ENCODE measurements at regions not wholly inside any gene's neighbourhood (a gene's known extent, or its start where the extent isn't known, plus 50 kb on each side); places are given as distances from the start of the nearest gene placed in this dataset.

- H3F3A ChIP-seq (ENCODE audit: insufficient read depth, low read length, poor library complexity, severe bottlenecking) = peaks cover under 1% of the 10 kb centered on the region
- H3K27me3 ChIP-seq (ENCODE audit: insufficient read depth, low read depth, low read length) = no peaks in the 10 kb centered on the region
- H3K9me2 ChIP-seq (ENCODE audit: insufficient read depth, low read length) = no peaks in the 10 kb centered on the region
- no peak overlapping the region for H3K4me3 ChIP-seq (ENCODE audit: low read length)
- no peaks in the 10 kb centered on the region for H3K36me3 ChIP-seq (ENCODE audit: insufficient read depth, low read length)
- H3K4me2 ChIP-seq (ENCODE audit: low read length) = no peak overlapping the region
- H4K20me1 ChIP-seq (ENCODE audit: insufficient read depth) = no peaks in the 10 kb centered on the region
- H3K79me2 ChIP-seq (replicated peaks; ENCODE audit: insufficient read depth, low read length) = peaks cover under 1% of the 10 kb centered on the region
- H3K9ac ChIP-seq (ENCODE audit: low read length) = no peak overlapping the region
- no peak overlapping the region for H3K27ac ChIP-seq (ENCODE audit: low read length)
- H3K9me3 ChIP-seq (ENCODE audit: low read length) = no peaks in the 10 kb centered on the region
- H2AFZ ChIP-seq (ENCODE audit: low read depth, low read length) = no peak overlapping the region
- TF ChIP-seq MXI1 (conservative IDR thresholded peaks at IDR 0.05; ENCODE audit: poor library complexity, severe bottlenecking) = no peak
- TF ChIP-seq REST (IDR thresholded peaks at IDR 0.05; ENCODE audit: borderline replicate concordance) = no peak
- TF ChIP-seq EP300 (conservative IDR thresholded peaks at IDR 0.05; ENCODE audit: poor library complexity, severe bottlenecking) = no peak
- TF ChIP-seq SMC3 (conservative IDR thresholded peaks at IDR 0.05; ENCODE audit: poor library complexity) = no peak
- TF ChIP-seq EZH2 (IDR thresholded peaks at IDR 0.05; ENCODE audit: borderline replicate concordance, insufficient read depth, low read length, poor library complexity, severe bottlenecking) = no peak
- TF ChIP-seq TAF1 (IDR thresholded peaks at IDR 0.05; ENCODE audit: low read depth) = no peak
- no peak for TF ChIP-seq POLR2AphosphoS5 (IDR thresholded peaks at IDR 0.05)
- TF ChIP-seq RAD21 (conservative IDR thresholded peaks at IDR 0.05) = no peak
- TF ChIP-seq CTCF (IDR thresholded peaks at IDR 0.05; ENCODE audit: poor library complexity, severe bottlenecking) = no peak
Observed at GRCh38 chr13:107716741-107717140, 498.6 kb downstream of the LIG4 start.

GRCh38 chr13:107716241-107716640 lies 499.1 kb downstream of the LIG4 start:
- H3K79me2 ChIP-seq (replicated peaks; ENCODE audit: insufficient read depth, low read length) = peaks cover 4% of the 10 kb centered on the region
- no peak overlapping the region for H3K27ac ChIP-seq (ENCODE audit: low read length)
- H3K9ac ChIP-seq (ENCODE audit: low read length) = no peak overlapping the region
- H3K9me2 ChIP-seq (ENCODE audit: insufficient read depth, low read length) = no peaks in the 10 kb centered on the region
- H3K4me2 ChIP-seq (ENCODE audit: low read length) = no peak overlapping the region
- TF ChIP-seq REST (IDR thresholded peaks at IDR 0.05; ENCODE audit: borderline replicate concordance) = no peak
- no peak for TF ChIP-seq POLR2AphosphoS5 (IDR thresholded peaks at IDR 0.05)
- TF ChIP-seq SMC3 (conservative IDR thresholded peaks at IDR 0.05; ENCODE audit: poor library complexity) = no peak
- no peak for TF ChIP-seq CTCF (IDR thresholded peaks at IDR 0.05; ENCODE audit: poor library complexity, severe bottlenecking)
- TF ChIP-seq EP300 (conservative IDR thresholded peaks at IDR 0.05; ENCODE audit: poor library complexity, severe bottlenecking) = no peak
- TF ChIP-seq MXI1 (conservative IDR thresholded peaks at IDR 0.05; ENCODE audit: poor library complexity, severe bottlenecking) = no peak
- TF ChIP-seq RAD21 (conservative IDR thresholded peaks at IDR 0.05) = no peak
- no peak for TF ChIP-seq EZH2 (IDR thresholded peaks at IDR 0.05; ENCODE audit: borderline replicate concordance, insufficient read depth, low read length, poor library complexity, severe bottlenecking)
- no peaks in the 10 kb centered on the region for H3K36me3 ChIP-seq (ENCODE audit: insufficient read depth, low read length)
- no peak overlapping the region for H3K4me3 ChIP-seq (ENCODE audit: low read length)
- H3K9me3 ChIP-seq (ENCODE audit: low read length) = no peaks in the 10 kb centered on the region
- no peaks in the 10 kb centered on the region for H3K27me3 ChIP-seq (ENCODE audit: insufficient read depth, low read depth, low read length)
- no peaks in the 10 kb centered on the region for H4K20me1 ChIP-seq (ENCODE audit: insufficient read depth)
- no peak overlapping the region for H2AFZ ChIP-seq (ENCODE audit: low read depth, low read length)
- no peaks in the 10 kb centered on the region for H3F3A ChIP-seq (ENCODE audit: insufficient read depth, low read length, poor library complexity, severe bottlenecking)

All from neural cell (in vitro differentiated cells).